ENCODE measurements at regions not wholly inside any gene's neighbourhood (a gene's known extent, or its start where the extent isn't known, plus 50 kb on each side); places are given as distances from the start of the nearest gene placed in this dataset.

- Histone ChIP-seq H3F3A (ENCODE audit: control insufficient read depth, insufficient read depth) (no peaks in the 10 kb centered on the region), H3K4me3 (ENCODE audit: low read length) (no peak overlapping the region), H3K4me1 (ENCODE audit: control insufficient read depth, low read length) (no peaks in the 10 kb centered on the region), H3K27me3 (ENCODE audit: control insufficient read depth, low read length) (no peaks in the 10 kb centered on the region), H3K36me3 (ENCODE audit: control insufficient read depth, low read length) (no peaks in the 10 kb centered on the region), H3K9me3 (ENCODE audit: control insufficient read depth, insufficient read depth, low read length) (no peaks in the 10 kb centered on the region), H3K4me2 (ENCODE audit: low read length) (no peak overlapping the region), H3K27ac (ENCODE audit: low read depth, low read length) (no peak overlapping the region), H3K9me2 (replicated peaks; ENCODE audit: control insufficient read depth, low read length) (no peaks in the 10 kb centered on the region), H3K79me2 (ENCODE audit: control insufficient read depth, low read length) (no peaks in the 10 kb centered on the region), H4K20me1 (ENCODE audit: control insufficient read depth, insufficient read depth, low read depth, low read length) (no peaks in the 10 kb centered on the region)
- TF ChIP-seq EZH2phosphoT487 (IDR thresholded peaks at IDR 0.05; ENCODE audit: borderline replicate concordance, low read length) (no peak), CTCF (IDR thresholded peaks at IDR 0.05; ENCODE audit: low read depth, low read length, poor library complexity, severe bottlenecking) (no peak)
Measured at GRCh38 chr4:45701621-45702020, 422.2 kb downstream of the GABRG1 start.

- TF ChIP-seq EZH2phosphoT487 (IDR thresholded peaks at IDR 0.05; ENCODE audit: borderline replicate concordance, low read length) (no peak), CTCF (IDR thresholded peaks at IDR 0.05; ENCODE audit: low read depth, low read length, poor library complexity, severe bottlenecking) (no peak)
- Histone ChIP-seq H3K9me2 (replicated peaks; ENCODE audit: control insufficient read depth, low read length) (no peaks in the 10 kb centered on the region), H3K4me3 (ENCODE audit: low read length) (no peak overlapping the region), H3K27me3 (ENCODE audit: control insufficient read depth, low read length) (no peaks in the 10 kb centered on the region), H3K27ac (ENCODE audit: low read depth, low read length) (no peak overlapping the region), H3K79me2 (ENCODE audit: control insufficient read depth, low read length) (no peaks in the 10 kb centered on the region), H3K4me2 (ENCODE audit: low read length) (no peak overlapping the region), H3K9me3 (ENCODE audit: control insufficient read depth, insufficient read depth, low read length) (no peaks in the 10 kb centered on the region), H4K20me1 (ENCODE audit: control insufficient read depth, insufficient read depth, low read depth, low read length) (no peaks in the 10 kb centered on the region), H3K4me1 (ENCODE audit: control insufficient read depth, low read length) (no peaks in the 10 kb centered on the region), H3K36me3 (ENCODE audit: control insufficient read depth, low read length) (no peaks in the 10 kb centered on the region), H3F3A (ENCODE audit: control insufficient read depth, insufficient read depth) (no peaks in the 10 kb centered on the region)
Measured at GRCh38 chr4:45693746-45694145, 430.1 kb downstream of the GABRG1 start.

DNA sequence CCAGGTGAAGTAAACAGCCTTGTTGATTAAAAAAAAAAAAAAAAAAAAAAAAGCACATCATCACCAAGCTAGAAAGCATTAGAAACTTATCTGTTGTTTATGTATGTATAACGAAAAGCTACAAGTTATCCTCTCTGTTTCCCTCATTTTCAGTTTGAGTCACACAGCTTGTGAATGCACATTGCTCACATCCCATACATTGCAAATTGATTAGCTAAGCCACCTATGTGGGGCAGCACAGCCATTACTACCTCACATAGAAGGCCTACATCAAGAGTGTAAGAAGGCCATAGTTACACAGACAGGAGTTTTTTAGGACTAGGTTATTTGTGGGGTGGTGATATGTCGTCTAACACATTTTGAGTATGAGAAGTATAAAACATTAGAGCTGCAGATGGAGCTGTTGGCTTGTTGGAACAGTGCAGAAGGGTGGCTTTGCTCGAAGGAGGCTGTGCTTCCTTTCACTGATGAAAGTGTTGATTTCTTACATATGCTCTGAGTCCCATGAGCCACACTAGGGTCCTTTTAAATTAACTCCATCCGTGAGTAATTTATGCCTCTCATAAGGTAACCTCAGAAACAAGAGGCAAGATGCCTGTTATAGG lies 431.6 kb downstream of the GABRG1 start:
- Histone ChIP-seq H3K4me3 (ENCODE audit: low read length) (no peak overlapping the region), H3K4me2 (ENCODE audit: low read length) (no peak overlapping the region), H3K79me2 (ENCODE audit: control insufficient read depth, low read length) (no peaks in the 10 kb centered on the region), H3K4me1 (ENCODE audit: control insufficient read depth, low read length) (no peaks in the 10 kb centered on the region), H4K20me1 (ENCODE audit: control insufficient read depth, insufficient read depth, low read depth, low read length) (no peaks in the 10 kb centered on the region), H3K27me3 (ENCODE audit: control insufficient read depth, low read length) (no peaks in the 10 kb centered on the region), H3F3A (ENCODE audit: control insufficient read depth, insufficient read depth) (no peaks in the 10 kb centered on the region), H3K36me3 (ENCODE audit: control insufficient read depth, low read length) (no peaks in the 10 kb centered on the region), H3K27ac (ENCODE audit: low read depth, low read length) (no peak overlapping the region), H3K9me3 (ENCODE audit: control insufficient read depth, insufficient read depth, low read length) (no peaks in the 10 kb centered on the region), H3K9me2 (replicated peaks; ENCODE audit: control insufficient read depth, low read length) (no peaks in the 10 kb centered on the region)
- TF ChIP-seq CTCF (IDR thresholded peaks at IDR 0.05; ENCODE audit: low read depth, low read length, poor library complexity, severe bottlenecking), result no peak
- TF ChIP-seq EZH2phosphoT487 (IDR thresholded peaks at IDR 0.05; ENCODE audit: borderline replicate concordance, low read length), result no peak

Measured in DOHH2 (cell line).